ENCODE measurements at regions not wholly inside any gene's neighbourhood (a gene's known extent, or its start where the extent isn't known, plus 50 kb on each side); places are given as distances from the start of the nearest gene placed in this dataset.

GRCh38 chr6:11878735-11879134 lies 100.1 kb upstream of the ADTRP start:
- no peak for TF ChIP-seq CTCF (IDR thresholded peaks at IDR 0.05; ENCODE audit: insufficient read depth, low read length)
- DNase-seq (ENCODE audit: low read depth) = no peak
- no peak overlapping the region for H3K4me3 ChIP-seq (ENCODE audit: low read depth, low read length)

DNA sequence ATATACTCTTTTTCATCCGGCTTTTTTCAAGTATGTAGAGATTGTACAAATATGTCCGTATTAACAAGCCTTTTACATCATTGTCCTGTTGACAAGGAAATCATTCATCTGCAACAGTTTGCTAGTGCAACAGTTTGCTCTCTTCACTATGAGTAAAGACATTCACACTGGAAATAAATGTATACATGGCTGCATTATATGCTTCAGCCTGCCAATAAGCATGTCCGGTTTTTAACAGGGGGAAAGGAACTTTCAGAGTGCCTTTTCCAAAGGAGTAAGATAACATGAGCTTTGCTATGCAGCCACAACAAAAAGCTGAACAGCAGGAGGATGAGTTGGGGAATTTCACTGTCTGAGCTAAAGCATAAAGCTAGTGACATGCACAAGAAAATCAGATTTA lies 99.4 kb upstream of the ADTRP start:
- DNase-seq (ENCODE audit: low read depth) = no peak
- no peak for TF ChIP-seq CTCF (IDR thresholded peaks at IDR 0.05; ENCODE audit: insufficient read depth, low read length)
- no peak overlapping the region for H3K4me3 ChIP-seq (ENCODE audit: low read depth, low read length)

GRCh38 chr6:11876934-11877433 lies 98.4 kb upstream of the ADTRP start:
- no peak for TF ChIP-seq CTCF (IDR thresholded peaks at IDR 0.05; ENCODE audit: insufficient read depth, low read length)
- H3K4me3 ChIP-seq (ENCODE audit: low read depth, low read length) = no peak overlapping the region
- no peak for DNase-seq (ENCODE audit: low read depth)

- no peak overlapping the region for H3K4me3 ChIP-seq (ENCODE audit: low read depth, low read length)
- no peak for DNase-seq (ENCODE audit: low read depth)
- TF ChIP-seq CTCF (IDR thresholded peaks at IDR 0.05; ENCODE audit: insufficient read depth, low read length) = no peak
Measured at GRCh38 chr6:11875325-11876109, 96.9 kb upstream of the ADTRP start.

DNA sequence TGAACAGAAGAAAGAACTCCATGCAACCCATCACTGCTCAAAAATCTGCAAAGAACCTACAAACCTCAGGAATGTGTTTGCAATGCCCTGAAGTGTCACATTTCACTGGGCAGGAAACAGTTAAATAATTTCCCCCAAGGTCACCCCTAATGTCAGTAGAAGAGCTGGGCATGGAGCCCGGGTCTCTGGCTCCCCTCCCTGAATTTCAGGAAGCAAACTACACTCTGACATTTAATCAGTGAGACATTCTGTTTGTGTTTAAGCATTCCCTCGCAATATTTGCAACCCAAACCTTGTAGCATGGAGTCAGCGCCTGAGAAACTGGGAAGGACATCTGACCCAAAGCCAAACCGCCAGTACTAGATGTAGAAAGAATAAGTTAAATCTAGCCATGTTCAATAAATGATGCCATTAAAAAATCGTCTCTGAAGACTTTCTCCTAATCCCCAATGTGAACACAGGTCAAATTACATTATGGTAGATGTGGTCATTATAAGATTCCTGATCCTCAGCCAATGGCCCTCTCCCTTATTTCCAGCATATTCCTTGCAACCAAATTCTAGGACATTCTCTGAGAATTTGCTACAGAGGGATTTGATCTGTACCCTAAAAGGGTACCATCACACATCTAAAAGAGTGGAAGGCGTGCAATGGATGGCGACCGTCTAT lies 91.2 kb upstream of the ADTRP start:
- H3K4me3 ChIP-seq (ENCODE audit: low read depth, low read length) = no peak overlapping the region
- no peak for TF ChIP-seq CTCF (IDR thresholded peaks at IDR 0.05; ENCODE audit: insufficient read depth, low read length)
- DNase-seq (ENCODE audit: low read depth) = peak; percentile 92

DNA sequence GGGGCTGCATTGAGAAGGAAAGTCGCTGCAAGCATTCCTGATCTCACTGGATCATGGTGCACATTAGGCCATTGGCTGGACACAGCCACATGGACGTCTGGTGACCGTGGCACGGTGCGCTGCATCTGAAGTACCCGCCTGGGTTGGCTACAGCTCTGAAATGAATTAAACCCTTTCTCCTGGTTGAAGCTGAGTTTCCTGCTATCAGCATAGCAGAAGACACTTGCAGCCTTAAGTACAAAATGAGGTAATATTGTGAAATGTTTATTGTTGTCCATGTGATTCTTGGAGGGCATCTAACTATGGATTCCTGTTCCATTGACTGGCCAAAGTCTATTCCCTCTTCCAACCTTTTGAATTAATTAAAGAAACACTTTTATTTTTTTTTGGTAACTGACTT lies 89.8 kb upstream of the ADTRP start:
- peak; percentile 26 for DNase-seq (ENCODE audit: low read depth)
- TF ChIP-seq CTCF (IDR thresholded peaks at IDR 0.05; ENCODE audit: insufficient read depth, low read length) = no peak
- H3K4me3 ChIP-seq (ENCODE audit: low read depth, low read length) = no peak overlapping the region

All from fibroblast of the aortic adventitia (primary cell).